ENCODE measurements at regions not wholly inside any gene's neighbourhood (a gene's known extent, or its start where the extent isn't known, plus 50 kb on each side); places are given as distances from the start of the nearest gene placed in this dataset.

- Histone ChIP-seq H3K27ac (no peak overlapping the region), H3K4me1 (ENCODE audit: low read depth) (no peaks in the 10 kb centered on the region), H3K4me3 (no peak overlapping the region), H3K27me3 (no peaks in the 10 kb centered on the region), H3K9me3 (ENCODE audit: low read depth) (no peaks in the 10 kb centered on the region), H3K36me3 (no peaks in the 10 kb centered on the region)
- TF ChIP-seq CTCF (IDR thresholded peaks at IDR 0.05; ENCODE audit: low read depth, low read length) = no peak
- DNase-seq (ENCODE audit: low read depth in 1 of 2, low spot score in 1 of 2) = no peak
These were observed 109.1 kb upstream of the BCAT1 start for GRCh38 chr12:25058012-25058411.

- Histone ChIP-seq H3K36me3 (no peaks in the 10 kb centered on the region), H3K4me3 (no peak overlapping the region), H3K9me3 (ENCODE audit: low read depth) (no peaks in the 10 kb centered on the region), H3K27me3 (no peaks in the 10 kb centered on the region), H3K4me1 (ENCODE audit: low read depth) (peaks cover 6% of the 10 kb centered on the region), H3K27ac (no peak overlapping the region)
- DNase-seq (ENCODE audit: low read depth in 1 of 2, low spot score in 1 of 2) = no peak
- no peak for TF ChIP-seq CTCF (IDR thresholded peaks at IDR 0.05; ENCODE audit: low read depth, low read length)
These were observed 107.7 kb upstream of the BCAT1 start for GRCh38 chr12:25056486-25057130.

GRCh38 chr12:25056011-25056410 lies 107.1 kb upstream of the BCAT1 start:
- no peak for DNase-seq (ENCODE audit: low read depth in 1 of 2, low spot score in 1 of 2)
- no peaks in the 10 kb centered on the region for H3K36me3 ChIP-seq
- no peak for TF ChIP-seq CTCF (IDR thresholded peaks at IDR 0.05; ENCODE audit: low read depth, low read length)

GRCh38 chr12:25054783-25055144 lies 105.9 kb upstream of the BCAT1 start:
- Histone ChIP-seq H3K4me1 (ENCODE audit: low read depth) (peaks cover 6% of the 10 kb centered on the region), H3K27me3 (no peaks in the 10 kb centered on the region), H3K4me3 (no peak overlapping the region), H3K9me3 (ENCODE audit: low read depth) (no peaks in the 10 kb centered on the region), H3K27ac (no peak overlapping the region), H3K36me3 (no peaks in the 10 kb centered on the region)
- DNase-seq (ENCODE audit: low read depth in 1 of 2, low spot score in 1 of 2) = no peak
- TF ChIP-seq CTCF (IDR thresholded peaks at IDR 0.05; ENCODE audit: low read depth, low read length) = no peak

More at GRCh38 chr12:25056011-25056410, 107.1 kb upstream of the BCAT1 start:
- Histone ChIP-seq H3K27me3 (no peaks in the 10 kb centered on the region), H3K4me1 (ENCODE audit: low read depth) (peaks cover 6% of the 10 kb centered on the region), H3K9me3 (ENCODE audit: low read depth) (no peaks in the 10 kb centered on the region), H3K4me3 (no peak overlapping the region), H3K27ac (no peak overlapping the region)

- peaks cover 6% of the 10 kb centered on the region for H3K4me1 ChIP-seq (ENCODE audit: low read depth)
- H3K4me3 ChIP-seq = no peak overlapping the region
- no peaks in the 10 kb centered on the region for H3K36me3 ChIP-seq
- no peak for TF ChIP-seq CTCF (IDR thresholded peaks at IDR 0.05; ENCODE audit: low read depth, low read length)
- H3K27ac ChIP-seq = no peak overlapping the region
- no peaks in the 10 kb centered on the region for H3K27me3 ChIP-seq
- no peaks in the 10 kb centered on the region for H3K9me3 ChIP-seq (ENCODE audit: low read depth)
- no peak for DNase-seq (ENCODE audit: low read depth in 1 of 2, low spot score in 1 of 2)
These were observed 105.3 kb upstream of the BCAT1 start for GRCh38 chr12:25054076-25054782.
